GM19351 (cell line): ENCODE measurements at regions not wholly inside any gene's neighbourhood (a gene's known extent, or its start where the extent isn't known, plus 50 kb on each side); places are given as distances from the start of the nearest gene placed in this dataset.

Experiments used
- ATAC-seq: cut with Tn5 transposase; IDR thresholded peaks from one replicate; pipeline ENCODE4 v1.9.1; 2021; ENCODE audit warnings: mild to moderate bottlenecking, moderate library complexity; ENCODE audit not compliant: unreplicated experiment

DNA sequence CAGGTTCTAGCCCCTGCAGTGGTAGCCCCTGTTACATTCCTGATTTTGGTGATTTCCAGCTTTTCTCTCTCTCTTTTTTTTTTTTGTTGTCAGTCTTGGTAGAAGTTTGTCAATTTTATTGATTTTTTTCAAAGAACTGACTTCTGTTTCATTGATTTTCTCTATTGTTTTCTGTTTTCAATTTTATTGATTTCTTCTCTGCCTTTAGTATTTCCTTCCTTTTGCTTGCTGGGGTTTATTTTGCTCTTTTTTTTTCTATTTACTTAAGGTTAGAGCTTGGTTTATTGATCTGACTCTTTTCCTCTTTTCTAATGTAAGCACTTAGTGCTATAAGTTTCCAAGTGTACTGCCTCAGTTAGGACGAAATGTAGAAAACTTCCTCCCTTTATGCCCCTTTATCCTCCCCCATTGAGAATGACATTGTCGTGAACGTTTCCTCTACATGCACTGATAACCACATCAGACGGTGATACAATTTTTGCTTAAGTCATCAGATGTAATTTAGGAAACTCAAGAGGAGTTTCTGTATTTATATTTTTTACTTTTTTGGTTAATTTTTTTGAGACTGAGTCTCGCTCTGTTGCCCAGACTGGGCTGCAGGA lies 81.1 kb upstream of the HS6ST1 start:
- no peak for ATAC-seq

DNA sequence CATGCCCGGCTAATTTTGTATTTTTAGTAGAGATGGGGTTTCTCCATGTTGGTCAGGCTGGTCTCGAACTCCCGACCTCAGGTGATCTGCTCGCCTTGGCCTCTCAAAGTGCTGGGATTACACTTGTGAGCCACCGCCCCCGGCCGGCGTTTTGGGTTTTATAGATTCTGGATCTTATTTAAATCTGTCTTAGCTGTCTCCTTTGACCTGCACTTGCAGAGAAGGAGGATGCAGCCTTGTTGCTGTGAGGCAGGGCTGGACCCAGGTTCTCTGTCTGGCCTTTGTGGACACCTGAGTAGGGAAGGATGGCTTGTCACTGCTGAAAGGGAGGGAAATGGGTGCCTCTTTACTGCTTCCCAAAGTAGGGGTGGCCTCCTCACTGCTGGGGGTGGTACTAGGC lies 83.0 kb upstream of the HS6ST1 start:
- no peak for ATAC-seq

DNA sequence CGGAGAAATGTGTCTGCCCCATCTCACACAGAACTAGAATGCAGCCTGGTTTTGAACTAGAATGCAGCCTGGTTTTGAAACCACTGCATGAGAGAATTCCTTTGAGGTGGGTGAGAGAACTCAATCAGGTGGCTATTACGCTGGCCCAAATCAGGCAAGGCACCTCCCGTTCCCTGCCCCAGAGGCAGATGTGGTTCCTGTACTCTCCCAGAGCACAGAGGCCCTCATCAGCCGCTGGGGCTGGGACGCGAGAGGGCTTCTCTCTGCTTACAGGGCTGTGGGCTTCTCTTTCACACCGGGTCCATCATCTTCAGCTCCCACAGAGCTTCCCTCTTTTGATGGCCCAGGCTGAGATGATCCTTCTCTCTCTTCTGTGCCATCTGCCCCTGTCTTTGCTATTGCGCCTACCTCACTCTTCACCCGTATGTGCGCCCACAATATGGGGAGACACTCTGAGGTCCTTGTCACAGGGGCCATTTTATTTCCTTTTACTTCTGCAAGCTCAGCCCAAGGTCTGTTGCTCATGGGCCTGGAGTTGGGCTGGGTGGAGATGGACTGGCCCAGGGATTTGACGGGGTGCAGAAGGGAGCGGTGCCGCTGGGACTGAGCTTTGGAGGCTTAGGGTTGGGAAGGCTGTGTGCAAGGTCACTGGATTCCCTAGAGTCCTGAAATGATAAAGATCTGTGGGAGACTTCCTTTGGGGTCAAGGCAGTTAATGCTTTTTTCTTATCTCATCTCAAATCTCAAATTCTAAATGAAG lies 84.4 kb upstream of the HS6ST1 start:
- no peak for ATAC-seq

DNA sequence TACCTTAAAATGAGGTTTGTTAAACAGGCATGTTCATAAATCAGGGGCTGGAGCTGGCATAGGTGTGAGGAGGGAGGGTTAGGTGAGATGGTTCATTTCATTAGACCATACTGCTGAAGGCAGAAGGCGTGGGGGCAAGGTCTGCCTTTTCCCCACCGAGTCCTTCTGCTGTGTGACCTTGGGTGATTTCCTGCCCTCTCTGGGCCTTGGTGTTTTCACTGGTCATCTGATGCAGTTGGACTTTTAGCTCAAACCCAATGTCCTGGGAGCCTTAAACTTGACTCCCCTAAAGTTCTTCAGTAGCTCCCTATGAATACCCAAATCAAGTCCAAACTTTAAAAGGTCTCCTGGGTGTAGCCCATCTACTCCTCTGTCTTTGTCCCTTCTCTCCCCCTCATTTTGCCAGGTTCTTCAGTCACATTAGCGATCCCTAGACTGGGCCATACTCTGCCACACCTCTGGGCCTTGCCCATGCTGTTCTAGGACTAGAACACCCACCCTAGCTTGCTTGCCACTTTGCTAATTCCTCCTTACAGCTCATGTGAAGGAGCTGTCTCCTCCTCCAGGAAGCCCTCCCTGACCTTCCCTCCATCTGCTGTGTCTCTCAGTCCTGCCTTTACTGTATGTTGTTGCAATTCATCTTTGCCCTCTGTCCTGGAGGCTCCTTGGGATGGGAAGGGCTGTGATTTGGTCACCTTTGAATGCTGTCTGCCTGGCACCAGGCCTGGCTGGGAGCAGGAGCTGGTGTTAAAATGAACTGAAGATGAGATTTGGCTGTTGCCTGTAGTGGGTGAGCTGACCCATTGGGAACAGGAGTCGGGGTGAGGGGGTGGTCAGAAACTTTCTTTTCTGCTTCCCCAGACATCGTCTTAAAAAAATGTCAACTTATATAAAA lies 85.4 kb upstream of the HS6ST1 start:
- ATAC-seq, result no peak

DNA sequence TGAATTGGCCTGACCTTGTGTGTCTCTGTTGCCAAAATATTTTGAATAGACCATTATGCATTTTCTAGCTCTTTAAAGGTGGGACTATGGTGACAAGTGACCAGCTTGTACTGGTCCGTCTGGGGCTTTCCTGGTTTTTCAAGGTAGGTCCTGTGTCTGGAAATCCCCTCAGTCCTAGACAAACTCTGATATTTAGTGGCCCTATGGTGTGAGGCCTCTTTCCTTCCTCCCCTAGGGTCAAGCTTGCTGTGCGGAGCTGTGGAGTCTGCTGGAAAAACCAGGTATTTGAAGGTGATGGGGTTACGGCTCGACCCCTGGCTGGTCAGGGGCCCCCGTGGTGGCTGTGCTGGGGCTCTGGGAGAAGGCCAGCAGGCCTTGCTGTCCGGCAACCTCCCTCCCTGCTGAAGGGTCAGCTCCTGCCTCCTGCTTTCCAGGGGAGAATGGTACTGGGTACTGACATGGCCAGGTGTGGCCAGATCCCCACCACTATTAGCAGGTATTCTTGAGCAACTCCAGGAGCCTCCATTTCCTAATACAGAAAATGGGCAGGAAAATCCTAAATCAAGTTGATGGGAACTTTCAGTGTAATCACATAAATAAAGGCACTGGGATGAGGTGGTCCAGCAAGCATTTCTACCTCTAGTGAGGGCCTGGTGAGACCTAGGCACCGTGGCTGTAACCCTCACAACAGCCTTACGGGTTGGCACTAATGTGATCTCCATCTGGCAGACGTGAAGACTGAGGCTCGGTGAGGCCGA lies 86.2 kb upstream of the HS6ST1 start:
- no peak for ATAC-seq

DNA sequence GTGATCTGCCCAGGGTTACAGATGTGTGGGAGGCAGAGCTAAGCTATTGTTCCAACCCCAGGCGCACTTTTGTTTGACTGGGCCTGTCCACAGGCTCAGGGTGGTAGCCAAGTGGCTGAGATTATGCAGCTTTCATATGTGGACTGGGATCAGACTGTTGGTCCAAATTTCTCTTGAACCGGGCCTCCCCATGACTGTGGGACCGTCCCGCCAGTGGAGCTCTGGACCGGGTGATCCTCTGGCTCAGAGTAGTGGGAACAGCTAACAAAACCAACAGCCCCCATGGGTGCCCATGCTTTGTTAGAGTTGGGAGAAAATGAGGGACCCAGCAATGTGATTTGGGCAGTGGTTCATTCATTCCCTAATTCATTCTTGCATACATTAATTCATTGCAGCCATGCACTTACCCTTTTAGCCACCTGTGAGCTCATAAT lies 86.8 kb upstream of the HS6ST1 start:
- ATAC-seq, result no peak

DNA sequence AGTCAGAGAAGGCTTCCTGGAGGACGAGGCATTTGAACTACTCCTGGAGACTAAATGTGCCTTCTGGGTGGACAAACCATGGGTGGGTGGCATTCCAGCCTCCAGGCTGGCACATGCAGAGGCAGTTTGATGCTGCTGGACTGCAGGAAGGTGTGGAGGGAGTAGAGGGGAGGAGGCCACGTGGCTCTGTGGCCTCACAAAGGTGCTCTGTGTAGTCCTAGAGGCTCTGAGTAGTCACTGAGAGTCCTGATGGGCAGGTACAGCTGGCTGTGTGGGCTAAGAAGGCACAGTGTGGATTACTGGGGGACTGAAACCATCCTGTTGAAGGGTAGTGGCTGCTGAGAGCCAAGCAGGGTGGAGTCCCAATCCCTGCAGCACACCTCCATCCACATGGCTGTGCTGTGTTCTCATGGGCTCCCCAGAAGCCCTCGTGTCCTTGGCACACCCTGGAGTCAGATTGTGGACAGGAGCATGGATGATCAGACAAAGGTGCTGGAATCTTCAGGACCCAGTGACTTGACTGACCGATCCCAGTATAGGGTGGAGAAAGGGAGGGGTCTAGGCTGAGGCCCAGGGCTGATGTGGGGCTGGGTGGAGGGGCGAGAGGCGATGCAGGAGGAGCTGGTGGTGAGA lies 87.4 kb upstream of the HS6ST1 start:
- ATAC-seq, result no peak

DNA sequence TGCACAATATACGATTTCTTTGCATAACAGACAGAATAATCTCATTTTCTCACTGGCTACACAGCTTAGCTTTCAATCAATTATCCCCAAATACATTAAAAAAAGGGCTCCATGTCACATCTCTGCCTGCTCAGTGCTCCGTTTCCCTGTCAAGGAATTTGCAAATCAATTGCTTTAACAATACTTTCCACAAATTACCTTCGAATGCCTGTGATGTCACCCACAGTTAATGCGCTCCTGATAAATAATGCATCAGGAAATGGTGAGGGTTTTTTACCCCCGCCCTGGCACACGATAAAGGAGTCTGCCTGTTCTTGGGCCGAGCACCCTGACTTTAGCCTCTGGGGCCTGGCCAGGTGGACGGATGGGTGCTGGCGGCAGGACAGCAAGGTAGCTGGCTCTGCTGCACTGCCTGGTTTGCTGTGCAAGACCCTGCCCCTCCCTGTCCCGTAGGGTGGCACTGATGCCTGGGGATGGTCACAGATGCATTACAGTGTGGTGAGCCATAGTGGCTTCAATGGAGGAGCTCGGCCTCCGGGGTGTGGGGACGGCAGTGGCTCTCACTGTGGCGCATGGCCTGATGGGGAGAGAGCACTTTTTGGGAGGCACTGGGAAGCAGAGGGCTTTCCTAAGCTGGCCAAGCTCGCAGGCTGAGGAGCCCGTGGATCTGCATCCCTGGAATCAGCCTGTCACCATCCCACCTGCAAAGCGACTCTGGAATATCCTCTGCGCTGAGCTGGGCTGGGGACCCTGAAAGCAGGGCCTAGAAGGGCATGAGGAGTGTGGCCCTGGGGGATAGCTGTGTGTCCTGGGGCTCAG lies 88.3 kb upstream of the HS6ST1 start:
- no peak for ATAC-seq

DNA sequence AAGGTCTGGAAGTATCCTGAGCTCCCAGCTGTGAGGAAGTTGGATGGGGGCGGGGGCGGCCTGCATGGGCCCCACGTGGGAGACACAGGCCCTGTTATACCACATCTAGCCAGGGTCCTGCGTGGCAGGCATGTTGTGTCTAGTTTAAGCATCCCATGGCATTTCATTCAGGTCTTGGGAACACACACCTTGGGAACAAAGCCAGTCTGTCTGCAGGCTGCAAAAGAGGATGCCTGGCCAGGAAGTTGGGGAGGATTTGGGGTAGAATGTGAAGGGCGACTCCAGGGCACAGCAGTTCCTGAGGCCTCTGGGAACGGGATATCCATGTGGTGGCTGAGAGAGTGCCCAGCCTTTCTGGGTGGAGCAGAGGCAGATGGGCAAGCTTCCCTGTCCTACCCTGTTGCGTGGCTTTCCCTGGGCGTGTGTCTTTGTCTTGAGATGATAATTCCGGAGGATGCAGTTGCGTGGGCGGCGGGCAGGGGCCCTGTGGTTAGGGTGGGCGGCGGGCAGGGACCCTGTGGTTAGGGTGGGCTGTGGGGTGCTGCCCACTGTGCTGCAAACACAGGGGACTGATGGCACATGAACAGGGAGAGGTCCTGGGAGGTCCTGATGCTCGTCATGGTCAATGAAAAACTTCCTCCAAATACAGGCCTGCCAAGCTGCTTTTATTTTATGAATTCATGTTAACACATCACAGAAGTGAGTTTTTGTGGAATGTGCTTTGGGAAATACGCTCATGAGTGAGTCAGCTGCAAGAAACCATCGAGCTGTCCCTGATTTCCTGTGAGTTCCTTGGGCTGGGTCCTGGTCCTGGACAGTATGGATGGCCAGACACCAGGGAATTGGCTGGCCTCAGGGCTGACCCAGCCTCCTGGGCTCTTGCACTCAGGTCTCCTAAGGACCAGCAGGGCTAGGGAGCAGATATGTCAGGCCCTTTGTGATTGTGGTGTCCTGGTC lies 90.0 kb upstream of the HS6ST1 start:
- ATAC-seq, result no peak

DNA sequence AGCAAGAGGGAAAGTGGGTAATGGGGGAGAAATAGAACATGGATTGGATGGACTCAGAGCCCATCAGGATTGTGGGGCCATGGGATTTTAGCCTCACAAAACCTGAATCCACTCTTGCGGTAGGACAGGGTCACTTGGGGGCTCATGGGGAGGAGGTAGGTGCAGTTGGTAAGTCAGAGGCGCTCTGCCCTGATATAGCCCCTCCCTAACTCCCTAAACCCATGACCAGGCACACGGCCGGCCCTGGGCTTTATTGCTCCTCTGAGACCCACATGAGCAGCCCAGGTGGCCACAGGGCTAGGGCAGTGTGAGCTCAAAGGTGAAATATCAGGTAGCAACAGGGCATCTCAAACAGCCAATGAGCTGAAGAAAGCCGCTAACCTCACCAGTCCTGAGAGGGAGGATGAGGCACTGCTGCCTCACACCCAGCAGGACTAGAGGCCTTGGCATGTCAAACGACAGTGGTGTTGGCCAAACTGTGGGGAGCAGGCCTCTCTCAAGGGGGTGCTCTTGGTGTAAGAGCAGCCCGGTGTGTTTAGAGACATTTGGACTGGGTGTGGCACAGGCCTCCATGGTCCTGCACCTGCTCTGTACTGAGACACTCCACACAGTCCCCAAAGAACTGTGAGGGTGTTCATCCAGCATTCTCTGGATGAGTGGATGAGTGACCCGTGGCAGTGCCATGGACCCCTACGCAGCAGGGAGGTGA lies 90.8 kb upstream of the HS6ST1 start:
- no peak for ATAC-seq

DNA sequence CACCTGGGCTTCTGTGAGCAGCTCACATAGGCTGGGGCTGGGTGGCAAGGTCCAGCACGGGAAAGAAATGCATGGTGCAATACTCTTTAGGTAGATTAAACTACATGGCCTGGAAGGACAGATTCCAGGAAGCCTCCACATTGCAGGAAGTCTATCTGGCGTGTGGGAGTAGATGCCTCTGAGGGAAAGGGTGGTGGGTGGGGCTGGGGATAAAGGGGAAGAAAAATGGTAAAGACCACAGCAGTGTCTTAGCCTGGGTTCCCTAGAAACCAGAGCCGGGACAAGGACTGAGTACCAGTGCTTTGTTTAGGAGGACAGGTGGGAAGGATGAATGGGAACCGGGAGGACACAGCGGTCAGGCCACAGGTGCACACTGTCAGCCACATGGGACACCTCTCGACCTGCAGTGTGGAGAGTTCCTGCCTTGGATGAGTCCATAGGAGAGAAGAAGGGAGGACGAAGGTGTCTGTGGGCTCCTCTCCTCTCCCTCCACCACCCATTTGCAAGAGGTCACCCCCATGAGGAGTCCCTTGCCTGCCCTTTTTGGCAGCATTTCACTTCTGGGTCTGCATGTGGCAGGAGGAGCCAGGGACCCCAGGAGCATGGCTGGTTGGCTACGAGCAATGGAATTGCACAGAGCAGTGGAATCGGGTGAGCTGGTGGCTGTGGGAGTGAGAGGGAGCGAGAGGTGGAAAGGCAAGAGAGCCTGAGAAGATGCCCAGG lies 91.5 kb upstream of the HS6ST1 start:
- no peak for ATAC-seq

DNA sequence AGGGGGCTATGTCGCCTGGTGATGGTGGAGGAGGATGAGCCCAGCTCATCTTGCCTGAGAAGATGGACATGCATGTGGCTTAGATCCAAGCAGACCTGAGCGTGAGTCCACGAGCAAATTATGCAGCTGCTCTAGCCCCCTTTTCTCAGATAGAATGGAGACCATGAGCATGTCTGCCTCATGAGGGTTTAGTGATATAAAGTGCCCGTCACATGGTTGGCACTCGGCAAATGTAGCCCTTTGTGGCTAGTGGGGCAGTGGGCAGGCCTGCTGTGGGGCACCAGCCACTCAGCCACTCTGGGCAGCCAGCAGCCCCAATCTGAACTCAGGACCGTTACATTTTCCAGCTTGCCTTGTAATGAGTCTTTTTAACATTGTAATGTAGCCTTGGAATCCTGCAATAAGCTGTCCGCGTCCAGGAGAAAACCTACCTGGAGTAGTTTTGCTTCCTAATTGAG lies 92.1 kb upstream of the HS6ST1 start:
- no peak for ATAC-seq

DNA sequence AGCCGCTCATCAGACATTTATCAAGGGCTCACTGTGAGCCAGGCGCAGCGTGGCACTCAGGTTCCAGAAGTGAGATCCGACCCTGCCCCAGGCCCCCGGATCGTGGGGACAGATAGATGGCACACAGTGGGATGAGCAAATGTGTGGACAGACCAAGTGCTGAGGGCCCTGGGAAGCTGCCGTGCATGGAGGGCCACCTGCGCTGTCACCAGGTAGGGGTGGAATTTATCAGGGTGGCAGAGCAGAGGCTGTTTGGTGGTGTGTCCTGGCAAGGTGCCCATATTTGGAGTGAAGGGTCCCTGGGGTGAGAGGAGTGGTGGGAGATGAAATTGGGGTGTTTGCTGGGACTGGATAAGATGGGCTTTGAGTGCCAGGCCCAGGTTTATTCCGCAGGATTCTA lies 92.8 kb upstream of the HS6ST1 start:
- ATAC-seq, result no peak

DNA sequence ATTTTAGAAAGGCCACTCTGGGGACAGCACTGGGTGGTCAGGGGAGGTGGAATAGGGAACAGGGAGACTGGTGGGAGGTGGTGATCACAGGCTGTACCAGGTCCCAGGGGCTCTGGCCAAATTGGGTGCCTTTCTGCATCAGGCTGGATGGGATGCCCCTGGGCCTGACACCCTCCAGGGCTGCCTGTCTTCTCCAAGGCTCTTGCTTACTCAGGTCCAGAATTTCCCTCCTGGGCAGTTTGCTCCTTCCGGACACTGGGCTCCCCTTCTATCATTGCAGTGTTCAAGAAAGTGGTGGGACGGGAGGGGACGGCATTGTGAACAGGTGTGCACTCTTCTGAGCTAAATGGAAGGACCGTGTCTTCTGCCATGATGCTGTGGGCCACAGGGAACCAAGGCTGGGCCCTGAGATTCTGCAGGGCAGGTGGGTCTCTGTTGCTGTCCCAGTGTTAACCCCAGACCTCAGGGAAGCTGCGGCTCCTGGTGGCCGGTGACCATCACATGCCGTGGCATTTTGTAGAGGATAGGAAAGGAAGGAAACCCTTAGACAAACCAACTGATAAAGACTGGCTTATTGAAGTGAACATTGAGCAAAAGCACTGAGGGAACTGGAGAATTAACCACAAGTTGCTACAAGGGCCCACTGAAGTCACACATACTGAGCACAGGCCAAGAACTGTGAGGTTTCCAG lies 93.7 kb upstream of the HS6ST1 start:
- no peak for ATAC-seq

DNA sequence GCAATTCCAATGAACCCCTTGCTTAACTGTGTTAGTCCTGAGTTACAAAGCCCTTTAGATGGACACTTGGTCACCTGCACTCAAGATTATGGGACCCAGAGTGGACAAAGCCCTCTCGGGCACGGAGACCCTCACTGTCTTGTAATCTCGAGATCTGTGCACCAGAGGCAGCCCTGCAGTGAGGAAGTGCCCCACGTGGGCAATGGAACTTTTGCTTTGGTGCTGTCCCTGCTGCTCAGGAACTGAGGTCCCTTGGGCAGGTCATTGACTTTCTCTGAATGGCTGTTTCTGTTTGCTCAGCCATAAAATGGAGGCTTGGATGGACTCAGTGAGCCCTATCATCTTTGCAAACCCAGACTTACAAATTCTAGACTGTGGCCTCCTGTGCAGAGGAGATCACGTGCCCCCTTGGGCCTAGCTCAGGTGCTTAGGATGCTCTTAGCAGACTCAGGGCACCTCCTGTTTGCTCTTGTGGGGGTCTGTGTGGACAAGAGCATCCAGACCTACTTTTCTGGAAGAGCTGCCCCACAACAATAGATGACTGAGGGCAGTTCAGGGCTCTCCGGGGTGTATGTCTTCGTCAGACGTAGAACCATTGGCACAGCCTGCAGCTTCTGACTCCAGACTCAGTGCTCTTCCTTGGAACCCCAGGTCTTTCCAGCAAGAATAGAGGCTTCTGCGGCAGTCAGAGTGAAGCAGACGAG lies 94.5 kb upstream of the HS6ST1 start:
- ATAC-seq, result no peak

DNA sequence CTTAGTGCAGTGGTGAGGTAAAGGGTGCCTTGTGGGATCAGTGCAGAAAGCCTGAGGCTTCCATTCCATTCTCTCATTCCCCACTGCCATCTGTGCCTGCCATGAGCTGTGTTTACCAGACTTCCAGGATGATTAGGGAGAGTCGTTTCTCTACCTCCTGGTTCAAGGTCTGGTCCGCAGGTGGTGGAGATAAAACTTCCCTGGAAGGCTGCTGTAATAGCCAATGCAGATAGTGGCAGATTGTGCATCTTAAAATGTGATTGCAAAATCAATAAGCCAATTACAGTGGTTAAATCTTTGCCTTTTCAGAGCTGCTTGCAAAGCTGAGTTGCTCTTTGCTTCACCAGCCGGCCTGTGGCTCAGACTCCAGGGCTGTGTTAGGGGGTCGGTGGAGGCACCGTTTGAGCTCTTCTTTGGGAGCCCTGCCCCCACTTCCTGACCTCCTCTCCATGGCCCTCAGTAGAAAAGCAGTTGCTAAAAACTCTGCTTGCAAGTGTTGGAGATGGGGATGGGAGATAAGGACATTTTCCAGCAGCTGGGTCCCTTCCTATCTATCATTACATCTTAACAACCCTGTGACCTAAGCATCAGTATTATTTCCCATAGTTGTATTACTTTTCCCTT lies 95.2 kb upstream of the HS6ST1 start:
- ATAC-seq, result no peak
